Fibroblast of the aortic adventitia (primary cell): ENCODE measurements at regions not wholly inside any gene's neighbourhood (a gene's known extent, or its start where the extent isn't known, plus 50 kb on each side); places are given as distances from the start of the nearest gene placed in this dataset.

Source experiments
- DNase-seq: peaks from one replicate; pipeline ENCODE4 v3.0.0-alpha.2; 2010; ENCODE audit warnings: low read depth
- H3K4me3 ChIP-seq: 2 replicates; pipeline ENCODE4 v1.5.1; 2011; ENCODE audit warnings: low read depth, mild to moderate bottlenecking, control low read depth, low read length, moderate library complexity
- CTCF ChIP-seq: IDR thresholded peaks from 2 replicates; pipeline ENCODE4 v1.5.1; 2011; ENCODE audit warnings: mild to moderate bottlenecking, low read length, control low read depth, inconsistent platforms; ENCODE audit not compliant: insufficient read depth

- no peak for DNase-seq
- no peak overlapping the region for H3K4me3 ChIP-seq
- no peak for TF ChIP-seq CTCF
Measured at GRCh38 chr3:152199102-152199840, 69.5 kb upstream of the MBNL1 start.

DNA sequence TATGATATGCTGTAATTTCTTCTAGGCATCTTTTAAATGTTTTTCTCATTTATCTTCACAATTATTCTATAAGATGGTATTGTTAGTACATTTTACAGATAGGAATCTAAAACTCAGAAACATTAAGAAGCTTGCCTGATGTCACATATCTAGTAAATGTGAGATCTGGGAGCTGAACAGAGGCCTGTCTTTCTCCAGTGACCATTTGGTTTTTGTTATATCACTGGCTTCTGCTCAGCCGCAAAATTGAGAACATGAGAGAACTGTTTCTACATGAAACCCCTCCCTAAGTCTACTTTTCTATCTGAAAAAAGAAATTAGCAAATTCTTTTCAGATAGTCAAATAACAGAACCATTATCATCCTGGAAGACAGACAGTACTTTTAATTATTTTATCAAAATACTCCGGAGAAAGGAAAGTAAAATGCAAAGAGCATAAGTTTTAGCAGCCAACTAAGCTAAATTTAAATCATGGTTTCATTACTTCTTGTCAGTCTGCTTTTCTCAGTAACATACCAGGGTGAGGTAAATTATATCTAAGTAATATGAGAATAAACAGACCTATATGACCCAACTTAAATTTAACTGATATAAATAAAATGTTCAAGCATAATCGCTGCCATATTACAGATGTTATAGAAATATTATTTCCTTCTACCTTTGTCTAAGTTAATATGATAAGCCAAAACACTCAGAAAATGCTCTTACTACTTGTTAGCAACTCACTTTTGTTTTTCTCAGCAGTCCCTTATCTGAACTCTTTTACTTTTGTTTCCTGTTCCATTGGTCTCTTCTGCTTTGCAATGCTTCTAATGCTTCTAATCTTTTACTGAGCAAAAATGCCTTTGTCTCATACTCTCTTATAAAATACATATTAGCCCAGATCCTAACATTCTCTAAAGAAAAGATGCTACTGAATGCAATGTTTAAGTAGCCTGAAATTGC lies 68.0 kb upstream of the MBNL1 start:
- TF ChIP-seq CTCF: no peak
- DNase-seq: peak; percentile 33
- H3K4me3 ChIP-seq: no peak overlapping the region

GRCh38 chr3:152202976-152203626 lies 65.6 kb upstream of the MBNL1 start:
- H3K4me3 ChIP-seq: no peak overlapping the region
- peak; percentile 30 for DNase-seq
- no peak for TF ChIP-seq CTCF

DNA sequence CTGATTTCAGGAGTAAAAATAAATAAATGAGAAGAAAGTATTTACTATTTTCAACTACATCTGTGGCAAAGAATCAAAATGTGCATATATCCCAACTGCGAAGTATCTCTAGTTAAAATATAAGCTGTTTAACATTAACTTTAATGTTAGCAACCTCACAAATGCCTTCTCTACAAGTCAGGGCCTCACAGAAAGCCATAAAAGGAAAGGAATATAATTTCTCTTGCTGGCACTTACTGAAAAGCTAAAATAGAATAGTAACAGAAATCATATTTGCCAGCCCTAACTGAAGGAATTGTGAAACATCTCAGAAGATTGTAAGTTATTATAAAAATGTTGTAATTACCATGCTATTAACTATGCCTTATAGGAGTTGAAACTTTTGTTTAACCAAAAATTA lies 65.1 kb upstream of the MBNL1 start:
- H3K4me3 ChIP-seq: no peak overlapping the region
- DNase-seq: peak; percentile 47
- no peak for TF ChIP-seq CTCF

DNA sequence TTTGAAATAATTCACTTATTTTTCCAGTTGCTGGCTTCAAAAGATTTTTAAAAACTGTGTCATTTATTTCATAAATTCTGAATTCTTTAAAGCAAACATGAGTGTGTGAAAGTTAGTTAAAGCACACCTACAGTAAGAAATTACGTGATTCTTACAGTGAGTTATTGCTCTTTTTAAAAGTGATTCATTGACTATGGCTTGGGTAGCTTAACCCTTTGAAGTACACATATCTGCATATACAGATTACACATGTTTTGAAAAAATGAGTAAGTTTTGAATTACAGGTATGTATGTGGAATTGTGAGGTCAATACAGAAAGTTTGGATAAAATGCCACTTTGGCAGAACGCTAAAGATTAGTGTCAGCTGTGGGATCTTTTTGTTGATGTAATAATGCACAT lies 64.5 kb upstream of the MBNL1 start:
- no peak overlapping the region for H3K4me3 ChIP-seq
- no peak for TF ChIP-seq CTCF
- DNase-seq: no peak

DNA sequence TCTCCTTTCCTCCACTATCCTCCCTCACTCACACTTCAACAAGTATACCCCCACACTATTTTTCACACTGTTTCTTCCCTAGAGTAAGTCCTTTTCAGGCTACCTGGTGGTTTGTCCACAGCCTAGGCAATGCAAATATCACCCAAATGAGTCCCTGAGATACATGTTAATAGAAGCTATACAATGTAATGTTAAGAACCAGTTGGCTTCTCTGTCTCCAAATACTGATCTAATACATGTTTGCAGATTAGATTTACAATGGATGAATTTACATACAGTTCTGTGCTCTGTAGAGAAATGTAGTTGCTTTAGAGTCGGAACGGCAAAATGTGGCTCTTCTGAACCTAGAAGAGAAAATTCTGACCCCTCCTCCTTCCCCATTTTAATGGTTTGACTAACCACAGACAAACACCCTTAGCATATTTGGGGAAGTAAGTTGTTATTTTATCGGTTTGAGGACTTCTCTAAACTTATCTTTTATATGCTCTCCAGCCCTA lies 63.6 kb upstream of the MBNL1 start:
- no peak for TF ChIP-seq CTCF
- DNase-seq: no peak
- H3K4me3 ChIP-seq: no peak overlapping the region
